ENCODE measurements at regions not wholly inside any gene's neighbourhood (a gene's known extent, or its start where the extent isn't known, plus 50 kb on each side); places are given as distances from the start of the nearest gene placed in this dataset.

DNA sequence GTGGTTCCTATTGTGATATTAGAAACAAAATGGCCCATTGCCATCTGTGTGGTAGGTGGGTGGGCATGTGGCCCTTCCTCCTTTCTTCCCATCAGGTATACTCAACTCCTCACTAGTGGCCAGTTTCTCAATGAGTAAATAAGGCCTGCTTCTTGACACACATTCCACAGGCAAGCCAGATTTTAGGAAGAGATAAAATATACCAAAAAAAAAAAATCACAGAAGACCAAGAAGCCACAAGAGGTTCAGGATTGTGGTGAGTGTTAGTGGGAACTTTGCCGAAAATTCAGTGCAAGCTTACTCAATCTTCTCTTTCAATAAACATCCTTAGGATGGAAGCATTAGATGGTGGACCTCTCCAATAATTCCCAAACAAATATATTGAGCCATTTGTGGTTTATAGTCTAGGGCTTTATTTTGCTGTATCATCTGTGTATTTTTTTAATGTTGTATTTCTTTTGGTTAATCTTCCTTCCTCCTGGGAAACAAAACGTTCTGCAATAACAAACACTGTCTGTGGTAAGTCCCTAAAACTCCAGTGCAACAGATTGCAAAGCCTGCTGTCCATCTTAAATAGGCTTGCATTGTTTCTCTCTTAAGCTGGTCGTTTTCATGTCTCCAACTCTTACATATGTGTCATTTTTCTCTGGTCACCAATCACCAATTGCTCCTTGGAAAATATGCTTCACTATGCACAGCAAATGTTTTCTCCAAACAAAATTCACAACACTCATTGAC lies 289.9 kb upstream of the KITLG start:
- Histone ChIP-seq H3K4me3 (ENCODE audit: low read length) (no peak overlapping the region), H2AFZ (ENCODE audit: low read length) (0 out of 2 replicates have a peak overlapping the region, but pooled peaks have one; percentile 7), H3K9me2 (replicated peaks; ENCODE audit: insufficient read depth, low read length) (no peaks in the 10 kb centered on the region), H3K27me3 (replicated peaks; ENCODE audit: insufficient read depth, low read length) (no peaks in the 10 kb centered on the region), H3K9me3 (replicated peaks; ENCODE audit: insufficient read depth, low read length) (no peaks in the 10 kb centered on the region), H3K9ac (ENCODE audit: low read length) (no peak overlapping the region), H3K79me2 (ENCODE audit: low read length) (no peaks in the 10 kb centered on the region), H3K27ac (ENCODE audit: low read length) (no peak overlapping the region), H3K36me3 (replicated peaks; ENCODE audit: insufficient read depth, low read length) (no peaks in the 10 kb centered on the region), H3K4me1 (ENCODE audit: low read length) (peaks cover 16% of the 10 kb centered on the region), H4K20me1 (ENCODE audit: insufficient read depth, low read length) (no peaks in the 10 kb centered on the region), H3F3A (ENCODE audit: insufficient read depth, low read length) (no peaks in the 10 kb centered on the region), H3K4me2 (ENCODE audit: low read depth, low read length) (peak overlapping the region; percentile 20; the same call in 1 of the 2 replicates)
- DNase-seq = peak; percentile 29
- TF ChIP-seq EZH2phosphoT487 (IDR thresholded peaks at IDR 0.05; ENCODE audit: low read length) = no peak
- no peak for TF ChIP-seq EZH2 (optimal IDR thresholded peaks at IDR 0.05; ENCODE audit: low read depth, low read length)

GRCh38 chr12:88868050-88868449 lies 287.8 kb upstream of the KITLG start:
- no peak overlapping the region for H3K9ac ChIP-seq (ENCODE audit: low read length)
- H2AFZ ChIP-seq (ENCODE audit: low read length) = no peak overlapping the region
- H4K20me1 ChIP-seq (ENCODE audit: insufficient read depth, low read length) = no peaks in the 10 kb centered on the region
- no peaks in the 10 kb centered on the region for H3K36me3 ChIP-seq (replicated peaks; ENCODE audit: insufficient read depth, low read length)
- H3K9me2 ChIP-seq (replicated peaks; ENCODE audit: insufficient read depth, low read length) = no peaks in the 10 kb centered on the region
- no peak overlapping the region for H3K4me3 ChIP-seq (ENCODE audit: low read length)
- no peak overlapping the region for H3K27ac ChIP-seq (ENCODE audit: low read length)
- no peaks in the 10 kb centered on the region for H3F3A ChIP-seq (ENCODE audit: insufficient read depth, low read length)
- TF ChIP-seq, protein P1, sequence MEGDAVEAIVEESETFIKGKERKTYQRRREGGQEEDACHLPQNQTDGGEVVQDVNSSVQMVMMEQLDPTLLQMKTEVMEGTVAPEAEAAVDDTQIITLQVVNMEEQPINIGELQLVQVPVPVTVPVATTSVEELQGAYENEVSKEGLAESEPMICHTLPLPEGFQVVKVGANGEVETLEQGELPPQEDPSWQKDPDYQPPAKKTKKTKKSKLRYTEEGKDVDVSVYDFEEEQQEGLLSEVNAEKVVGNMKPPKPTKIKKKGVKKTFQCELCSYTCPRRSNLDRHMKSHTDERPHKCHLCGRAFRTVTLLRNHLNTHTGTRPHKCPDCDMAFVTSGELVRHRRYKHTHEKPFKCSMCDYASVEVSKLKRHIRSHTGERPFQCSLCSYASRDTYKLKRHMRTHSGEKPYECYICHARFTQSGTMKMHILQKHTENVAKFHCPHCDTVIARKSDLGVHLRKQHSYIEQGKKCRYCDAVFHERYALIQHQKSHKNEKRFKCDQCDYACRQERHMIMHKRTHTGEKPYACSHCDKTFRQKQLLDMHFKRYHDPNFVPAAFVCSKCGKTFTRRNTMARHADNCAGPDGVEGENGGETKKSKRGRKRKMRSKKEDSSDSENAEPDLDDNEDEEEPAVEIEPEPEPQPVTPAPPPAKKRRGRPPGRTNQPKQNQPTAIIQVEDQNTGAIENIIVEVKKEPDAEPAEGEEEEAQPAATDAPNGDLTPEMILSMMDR (IDR thresholded peaks at IDR 0.05; ENCODE audit: low read length) = no peak
- no peak for TF ChIP-seq EZH2phosphoT487 (IDR thresholded peaks at IDR 0.05; ENCODE audit: low read length)
- TF ChIP-seq EZH2 (optimal IDR thresholded peaks at IDR 0.05; ENCODE audit: low read depth, low read length) = no peak
- peaks cover 16% of the 10 kb centered on the region for H3K4me1 ChIP-seq (ENCODE audit: low read length)
- H3K27me3 ChIP-seq (replicated peaks; ENCODE audit: insufficient read depth, low read length) = no peaks in the 10 kb centered on the region
- no peak for DNase-seq
- H3K79me2 ChIP-seq (ENCODE audit: low read length) = no peaks in the 10 kb centered on the region
- H3K9me3 ChIP-seq (replicated peaks; ENCODE audit: insufficient read depth, low read length) = no peaks in the 10 kb centered on the region
- H3K4me2 ChIP-seq (ENCODE audit: low read depth, low read length) = no peak overlapping the region

- no peaks in the 10 kb centered on the region for H3K79me2 ChIP-seq (ENCODE audit: low read length)
- no peak overlapping the region for H3K27ac ChIP-seq (ENCODE audit: low read length)
- no peaks in the 10 kb centered on the region for H3K27me3 ChIP-seq (replicated peaks; ENCODE audit: insufficient read depth, low read length)
- TF ChIP-seq EZH2phosphoT487 (IDR thresholded peaks at IDR 0.05; ENCODE audit: low read length) (no peak), EZH2 (optimal IDR thresholded peaks at IDR 0.05; ENCODE audit: low read depth, low read length) (no peak)
- TF ChIP-seq, protein P1 (IDR thresholded peaks at IDR 0.05; ENCODE audit: low read length) = no peak
- H3K4me1 ChIP-seq (ENCODE audit: low read length) = peaks cover 16% of the 10 kb centered on the region
- no peak overlapping the region for H2AFZ ChIP-seq (ENCODE audit: low read length)
- DNase-seq = no peak
- no peak overlapping the region for H3K9ac ChIP-seq (ENCODE audit: low read length)
- no peaks in the 10 kb centered on the region for H3K36me3 ChIP-seq (replicated peaks; ENCODE audit: insufficient read depth, low read length)
- H3K9me2 ChIP-seq (replicated peaks; ENCODE audit: insufficient read depth, low read length) = no peaks in the 10 kb centered on the region
- H3K4me2 ChIP-seq (ENCODE audit: low read depth, low read length) = no peak overlapping the region
- H4K20me1 ChIP-seq (ENCODE audit: insufficient read depth, low read length) = no peaks in the 10 kb centered on the region
- H3K9me3 ChIP-seq (replicated peaks; ENCODE audit: insufficient read depth, low read length) = no peaks in the 10 kb centered on the region
- H3K4me3 ChIP-seq (ENCODE audit: low read length) = no peak overlapping the region
- no peaks in the 10 kb centered on the region for H3F3A ChIP-seq (ENCODE audit: insufficient read depth, low read length)
These were observed 287.2 kb upstream of the KITLG start for GRCh38 chr12:88867510-88867909.

DNA sequence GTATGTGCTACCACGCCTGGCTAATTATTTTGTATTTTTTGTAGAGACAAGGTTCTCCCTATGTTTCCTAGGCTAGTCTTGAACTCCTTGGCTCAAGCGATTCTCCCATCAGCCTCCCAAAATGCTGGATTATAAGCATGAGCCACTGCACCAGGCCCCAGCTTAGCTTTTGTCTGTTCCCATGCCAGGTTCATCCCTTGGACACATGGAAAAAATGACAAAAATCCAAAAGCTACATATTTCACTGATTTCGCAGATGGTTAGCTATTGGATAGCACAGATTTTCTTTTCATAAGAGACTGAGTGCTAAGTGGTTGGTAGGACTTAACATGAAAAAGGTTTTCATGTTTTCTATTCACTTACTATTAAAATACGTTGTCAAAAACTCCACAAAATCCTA lies 286.6 kb upstream of the KITLG start:
- Histone ChIP-seq H3K4me3 (ENCODE audit: low read length) (no peak overlapping the region), H3K9me2 (replicated peaks; ENCODE audit: insufficient read depth, low read length) (no peaks in the 10 kb centered on the region), H3K27ac (ENCODE audit: low read length) (no peak overlapping the region), H2AFZ (ENCODE audit: low read length) (no peak overlapping the region), H3K79me2 (ENCODE audit: low read length) (no peaks in the 10 kb centered on the region), H3F3A (ENCODE audit: insufficient read depth, low read length) (no peaks in the 10 kb centered on the region), H3K9me3 (replicated peaks; ENCODE audit: insufficient read depth, low read length) (no peaks in the 10 kb centered on the region), H3K4me1 (ENCODE audit: low read length) (peaks cover 16% of the 10 kb centered on the region), H3K9ac (ENCODE audit: low read length) (no peak overlapping the region), H3K36me3 (replicated peaks; ENCODE audit: insufficient read depth, low read length) (no peaks in the 10 kb centered on the region), H3K4me2 (ENCODE audit: low read depth, low read length) (no peak overlapping the region), H3K27me3 (replicated peaks; ENCODE audit: insufficient read depth, low read length) (no peaks in the 10 kb centered on the region), H4K20me1 (ENCODE audit: insufficient read depth, low read length) (no peaks in the 10 kb centered on the region)
- TF ChIP-seq EZH2 (optimal IDR thresholded peaks at IDR 0.05; ENCODE audit: low read depth, low read length) (no peak), EZH2phosphoT487 (IDR thresholded peaks at IDR 0.05; ENCODE audit: low read length) (no peak)
- TF ChIP-seq, protein P1 (IDR thresholded peaks at IDR 0.05; ENCODE audit: low read length) = no peak
- DNase-seq = no peak

All from MM.1S (cell line).